ENCODE measurements at regions not wholly inside any gene's neighbourhood (a gene's known extent, or its start where the extent isn't known, plus 50 kb on each side); places are given as distances from the start of the nearest gene placed in this dataset.

GRCh38 chr15:77546870-77547269 lies 85.8 kb downstream of the LINGO1 start:
- TF ChIP-seq SPI1 (IDR thresholded peaks at IDR 0.05; ENCODE audit: low read depth, low read length) = no peak
- no peak for TF ChIP-seq POLR2A (IDR thresholded peaks at IDR 0.05; ENCODE audit: low read depth, low read length)
- TF ChIP-seq TAF1 (IDR thresholded peaks at IDR 0.05; ENCODE audit: low read depth, low read length) = no peak
